ENCODE measurements at regions not wholly inside any gene's neighbourhood (a gene's known extent, or its start where the extent isn't known, plus 50 kb on each side); places are given as distances from the start of the nearest gene placed in this dataset.
A peak's percentile ranks its signal among the peaks of the same experiment; 100 is the strongest.

GRCh38 chr13:60720590-60720989 lies 323.6 kb downstream of the TDRD3 start:
- ATAC-seq (no peak), DNase-seq (no peak)
- H3K4me1 Mint-ChIP-seq: no peaks in the 10 kb centered on the region
- no peak overlapping the region for H3K27ac Mint-ChIP-seq
- H3K27me3 Mint-ChIP-seq: no peaks in the 10 kb centered on the region
- H3K4me3 Mint-ChIP-seq: no peak overlapping the region
- H3K9me3 Mint-ChIP-seq: peaks cover 8 to 14% of the 10 kb centered on the region in 2 donors

GRCh38 chr13:60716313-60716712 lies 319.3 kb downstream of the TDRD3 start:
- no peak for DNase-seq
- H3K4me1 Mint-ChIP-seq: no peaks in the 10 kb centered on the region
- H3K4me3 Mint-ChIP-seq: no peak overlapping the region
- no peak overlapping the region for H3K27ac Mint-ChIP-seq
- H3K27me3 Mint-ChIP-seq: no peaks in the 10 kb centered on the region
- no peak for ATAC-seq
- peaks cover 0 to 14% of the 10 kb centered on the region in 2 donors for H3K9me3 Mint-ChIP-seq

GRCh38 chr13:60707878-60708277 lies 310.9 kb downstream of the TDRD3 start:
- Mint-ChIP-seq H3K9me3 (peaks cover 4 to 8% of the 10 kb centered on the region in 2 donors), H3K4me3 (no peak overlapping the region), H3K27ac (no peak overlapping the region), H3K27me3 (no peaks in the 10 kb centered on the region), H3K4me1 (no peaks in the 10 kb centered on the region)
- no peak for ATAC-seq
- DNase-seq: no peak

- H3K27ac Mint-ChIP-seq: no peak overlapping the region
- no peaks in the 10 kb centered on the region for H3K4me1 Mint-ChIP-seq
- no peak for DNase-seq
- no peak for ATAC-seq
- no peak overlapping the region for H3K4me3 Mint-ChIP-seq
- H3K27me3 Mint-ChIP-seq: no peaks in the 10 kb centered on the region
- no peaks in the 10 kb centered on the region for H3K9me3 Mint-ChIP-seq
These were observed 304.9 kb downstream of the TDRD3 start for GRCh38 chr13:60701895-60702294.

GRCh38 chr13:60700994-60701393 lies 304.0 kb downstream of the TDRD3 start:
- Mint-ChIP-seq H3K4me1 (no peaks in the 10 kb centered on the region), H3K4me3 (no peak overlapping the region), H3K9me3 (no peaks in the 10 kb centered on the region), H3K27me3 (no peaks in the 10 kb centered on the region), H3K27ac (peak overlapping the region in 1 of 2 donors; percentile 19)
- no peak for DNase-seq
- no peak for ATAC-seq

GRCh38 chr13:60699636-60700035 lies 302.6 kb downstream of the TDRD3 start:
- Mint-ChIP-seq H3K4me3 (no peak overlapping the region), H3K9me3 (no peaks in the 10 kb centered on the region), H3K27me3 (no peaks in the 10 kb centered on the region), H3K4me1 (no peaks in the 10 kb centered on the region), H3K27ac (no peak overlapping the region)
- no peak for ATAC-seq
- DNase-seq: no peak

GRCh38 chr13:60696602-60697001 lies 299.6 kb downstream of the TDRD3 start:
- Mint-ChIP-seq H3K27me3 (no peaks in the 10 kb centered on the region), H3K27ac (no peak overlapping the region), H3K9me3 (no peaks in the 10 kb centered on the region), H3K4me3 (no peak overlapping the region), H3K4me1 (no peaks in the 10 kb centered on the region)
- DNase-seq (no peak), ATAC-seq (no peak)

GRCh38 chr13:60691268-60691667 lies 294.2 kb downstream of the TDRD3 start:
- Mint-ChIP-seq H3K27ac (no peak overlapping the region), H3K4me3 (no peak overlapping the region), H3K4me1 (peaks cover 5% of the 10 kb centered on the region), H3K27me3 (no peaks in the 10 kb centered on the region), H3K9me3 (peaks cover 11 to 19% of the 10 kb centered on the region in 2 donors)
- DNase-seq (no peak), ATAC-seq (no peak)

- DNase-seq (no peak), ATAC-seq (no peak)
These were observed 293.6 kb downstream of the TDRD3 start for GRCh38 chr13:60690604-60691003.

GRCh38 chr13:60689571-60689970 lies 292.6 kb downstream of the TDRD3 start:
- DNase-seq: no peak
- no peaks in the 10 kb centered on the region for H3K27me3 Mint-ChIP-seq
- peaks cover 5% of the 10 kb centered on the region for H3K4me1 Mint-ChIP-seq
- peak overlapping the region in 1 of 2 donors; percentile 13 for H3K27ac Mint-ChIP-seq
- no peak for ATAC-seq
- H3K9me3 Mint-ChIP-seq: peaks cover 11 to 19% of the 10 kb centered on the region in 2 donors
- no peak overlapping the region for H3K4me3 Mint-ChIP-seq

More at GRCh38 chr13:60690604-60691003, 293.6 kb downstream of the TDRD3 start:
- Mint-ChIP-seq H3K9me3 (peaks cover 11 to 19% of the 10 kb centered on the region in 2 donors), H3K27ac (no peak overlapping the region), H3K27me3 (no peaks in the 10 kb centered on the region), H3K4me1 (peaks cover 5% of the 10 kb centered on the region), H3K4me3 (no peak overlapping the region)

- no peak for DNase-seq
- Mint-ChIP-seq H3K27ac (peak overlapping the region in 1 of 2 donors; percentile 13), H3K4me3 (no peak overlapping the region), H3K4me1 (peaks cover 5% of the 10 kb centered on the region), H3K9me3 (peaks cover 11 to 19% of the 10 kb centered on the region in 2 donors), H3K27me3 (no peaks in the 10 kb centered on the region)
- ATAC-seq: no peak
These were observed 292.1 kb downstream of the TDRD3 start for GRCh38 chr13:60689076-60689475.

GRCh38 chr13:60679928-60680694 lies 283.1 kb downstream of the TDRD3 start:
- H3K4me3 Mint-ChIP-seq: no peak overlapping the region
- no peak overlapping the region for H3K27ac Mint-ChIP-seq
- DNase-seq (no peak), ATAC-seq (no peak)
- no peaks in the 10 kb centered on the region for H3K4me1 Mint-ChIP-seq
- H3K27me3 Mint-ChIP-seq: no peaks in the 10 kb centered on the region
- H3K9me3 Mint-ChIP-seq: no peaks in the 10 kb centered on the region

- no peaks in the 10 kb centered on the region for H3K9me3 Mint-ChIP-seq
- ATAC-seq: no peak
- H3K27ac Mint-ChIP-seq: no peak overlapping the region
- DNase-seq: no peak
- H3K4me3 Mint-ChIP-seq: no peak overlapping the region
- H3K27me3 Mint-ChIP-seq: no peaks in the 10 kb centered on the region
- no peaks in the 10 kb centered on the region for H3K4me1 Mint-ChIP-seq
These were observed 282.1 kb downstream of the TDRD3 start for GRCh38 chr13:60679131-60679530.

- Mint-ChIP-seq H3K4me1 (no peaks in the 10 kb centered on the region), H3K9me3 (no peaks in the 10 kb centered on the region), H3K4me3 (no peak overlapping the region), H3K27ac (no peak overlapping the region), H3K27me3 (no peaks in the 10 kb centered on the region)
- DNase-seq (no peak), ATAC-seq (no peak)
These were observed 274.4 kb downstream of the TDRD3 start for GRCh38 chr13:60671386-60671785.

GRCh38 chr13:60663788-60664187 lies 266.8 kb downstream of the TDRD3 start:
- no peak for DNase-seq
- Mint-ChIP-seq H3K4me3 (no peak overlapping the region), H3K4me1 (no peaks in the 10 kb centered on the region), H3K9me3 (peaks cover 13 to 19% of the 10 kb centered on the region in 2 donors), H3K27ac (no peak overlapping the region), H3K27me3 (no peaks in the 10 kb centered on the region)
- peak; percentile 37 for ATAC-seq

- DNase-seq (no peak), ATAC-seq (no peak)
- Mint-ChIP-seq H3K27me3 (no peaks in the 10 kb centered on the region), H3K4me3 (no peak overlapping the region), H3K4me1 (no peaks in the 10 kb centered on the region), H3K27ac (no peak overlapping the region), H3K9me3 (peaks cover 18 to 19% of the 10 kb centered on the region in 2 donors)
These were observed 265.6 kb downstream of the TDRD3 start for GRCh38 chr13:60662595-60662994.

GRCh38 chr13:60661521-60661920 lies 264.5 kb downstream of the TDRD3 start:
- no peak overlapping the region for H3K4me3 Mint-ChIP-seq
- no peaks in the 10 kb centered on the region for H3K4me1 Mint-ChIP-seq
- no peaks in the 10 kb centered on the region for H3K27me3 Mint-ChIP-seq
- DNase-seq (no peak), ATAC-seq (no peak)
- peaks cover 18 to 19% of the 10 kb centered on the region in 2 donors for H3K9me3 Mint-ChIP-seq
- H3K27ac Mint-ChIP-seq: no peak overlapping the region
